ENCODE measurements at regions not wholly inside any gene's neighbourhood (a gene's known extent, or its start where the extent isn't known, plus 50 kb on each side); places are given as distances from the start of the nearest gene placed in this dataset.

DNA sequence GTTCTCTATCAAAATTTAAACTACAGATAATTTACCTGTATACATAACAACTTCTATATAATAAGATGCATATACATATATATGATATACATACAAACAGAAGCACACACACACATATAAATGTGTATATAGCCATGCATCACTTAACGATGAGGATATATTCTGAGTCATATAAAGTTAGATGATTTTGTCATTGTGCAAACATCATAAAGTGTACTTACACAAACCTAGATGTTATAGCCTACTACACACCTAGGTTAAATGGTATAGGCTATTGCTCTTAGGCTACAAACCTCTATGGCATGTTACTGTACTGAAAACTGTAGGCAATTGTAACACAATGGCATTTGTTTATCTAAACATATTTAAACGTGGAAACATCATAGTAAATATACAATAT lies 937.6 kb upstream of the KCND2 start:
- no peaks in the 10 kb centered on the region for H3K9me3 ChIP-seq (ENCODE audit: insufficient read depth, low read depth, low read length)
- H3K27me3 ChIP-seq (ENCODE audit: insufficient read depth, low read length), result no peaks in the 10 kb centered on the region
- no peak overlapping the region for H3K9ac ChIP-seq (ENCODE audit: low read depth, low read length)
- no peaks in the 10 kb centered on the region for H3K4me1 ChIP-seq (ENCODE audit: insufficient read depth, low read length)
- no peak overlapping the region for H3K4me3 ChIP-seq (ENCODE audit: low read length)
- no peak overlapping the region for H3K27ac ChIP-seq (ENCODE audit: low read depth, low read length)
- WGBS, result no CpG with 5 or more reads among the region's 2 CpGs
- no peaks in the 10 kb centered on the region for H3K36me3 ChIP-seq (ENCODE audit: insufficient read depth, low read length)

DNA sequence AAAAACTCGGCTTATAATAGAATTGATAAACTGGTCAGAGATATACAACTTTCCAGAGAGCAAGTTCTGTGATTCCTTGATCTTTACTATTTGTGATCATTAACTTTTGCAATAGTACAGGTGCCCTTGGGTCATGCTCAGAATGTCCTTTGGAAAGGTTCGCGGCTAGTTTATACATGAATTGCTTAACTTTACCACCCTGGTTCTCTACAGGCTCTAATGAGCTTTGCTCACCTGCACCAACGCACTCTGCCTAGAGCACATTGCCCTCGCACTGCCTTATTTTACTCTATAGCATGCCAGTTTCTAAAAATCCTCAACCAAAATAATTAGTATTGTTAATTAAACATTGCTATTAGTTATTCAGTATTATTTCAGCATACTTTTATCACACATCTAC lies 931.2 kb upstream of the KCND2 start:
- WGBS, result 96% methylated on average over 4 of the region's 5 CpGs
- Histone ChIP-seq H3K4me3 (ENCODE audit: low read length) (no peak overlapping the region), H3K4me1 (ENCODE audit: insufficient read depth, low read length) (no peaks in the 10 kb centered on the region), H3K27ac (ENCODE audit: low read depth, low read length) (no peak overlapping the region), H3K36me3 (ENCODE audit: insufficient read depth, low read length) (no peaks in the 10 kb centered on the region), H3K9me3 (ENCODE audit: insufficient read depth, low read depth, low read length) (no peaks in the 10 kb centered on the region), H3K9ac (ENCODE audit: low read depth, low read length) (no peak overlapping the region), H3K27me3 (ENCODE audit: insufficient read depth, low read length) (no peaks in the 10 kb centered on the region)

DNA sequence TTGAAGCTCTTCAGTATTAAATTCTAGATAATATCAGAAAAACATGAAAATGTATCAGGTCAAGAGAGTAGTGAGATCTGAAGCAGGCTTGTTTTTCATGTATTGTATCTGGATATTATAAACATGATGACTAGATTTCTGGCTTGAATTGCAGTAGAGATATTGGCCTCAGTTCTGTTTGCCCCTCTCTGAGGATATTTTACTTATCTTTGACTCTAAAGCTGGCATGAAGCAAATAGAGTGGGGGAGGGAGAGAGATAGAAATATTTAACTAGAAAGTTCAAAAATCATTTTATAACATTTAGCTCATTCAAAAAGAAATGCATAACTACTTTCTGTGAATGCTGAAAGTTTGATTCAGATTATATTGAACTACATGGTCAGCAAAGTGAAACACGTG lies 929.7 kb upstream of the KCND2 start:
- no peak overlapping the region for H3K4me3 ChIP-seq (ENCODE audit: low read length)
- no peaks in the 10 kb centered on the region for H3K36me3 ChIP-seq (ENCODE audit: insufficient read depth, low read length)
- no peak overlapping the region for H3K27ac ChIP-seq (ENCODE audit: low read depth, low read length)
- no peaks in the 10 kb centered on the region for H3K27me3 ChIP-seq (ENCODE audit: insufficient read depth, low read length)
- H3K9me3 ChIP-seq (ENCODE audit: insufficient read depth, low read depth, low read length), result no peaks in the 10 kb centered on the region
- H3K9ac ChIP-seq (ENCODE audit: low read depth, low read length), result no peak overlapping the region
- 71% methylated on average over 1 of the region's 1 CpG for WGBS
- no peaks in the 10 kb centered on the region for H3K4me1 ChIP-seq (ENCODE audit: insufficient read depth, low read length)

GRCh38 chr7:119344466-119344865 lies 928.5 kb upstream of the KCND2 start:
- no peak overlapping the region for H3K27ac ChIP-seq (ENCODE audit: low read depth, low read length)
- no peak overlapping the region for H3K4me3 ChIP-seq (ENCODE audit: low read length)
- no peak overlapping the region for H3K9ac ChIP-seq (ENCODE audit: low read depth, low read length)
- H3K36me3 ChIP-seq (ENCODE audit: insufficient read depth, low read length), result no peaks in the 10 kb centered on the region
- H3K27me3 ChIP-seq (ENCODE audit: insufficient read depth, low read length), result no peaks in the 10 kb centered on the region
- no peaks in the 10 kb centered on the region for H3K4me1 ChIP-seq (ENCODE audit: insufficient read depth, low read length)
- H3K9me3 ChIP-seq (ENCODE audit: insufficient read depth, low read depth, low read length), result no peaks in the 10 kb centered on the region
- 79% methylated on average over 2 of the region's 2 CpGs for WGBS

DNA sequence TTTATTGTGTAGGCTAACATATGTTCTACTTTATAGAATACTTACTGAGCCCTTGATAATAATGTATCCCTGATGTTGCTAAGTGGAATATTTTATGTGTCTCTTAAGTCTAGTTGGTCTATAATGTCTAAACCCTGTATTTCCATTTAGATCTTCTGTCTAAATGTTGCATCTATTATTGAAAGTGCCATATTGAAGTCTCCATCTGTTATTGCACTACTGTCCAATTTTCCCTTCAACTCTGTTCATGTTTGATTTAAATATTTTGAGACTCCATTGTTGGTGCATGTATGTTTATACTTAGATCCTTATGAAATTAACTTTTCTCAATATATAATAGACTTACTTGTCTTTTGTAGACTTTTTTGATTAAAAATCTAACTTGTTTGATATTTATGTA lies 924.5 kb upstream of the KCND2 start:
- no peaks in the 10 kb centered on the region for H3K36me3 ChIP-seq (ENCODE audit: insufficient read depth, low read length)
- H3K4me1 ChIP-seq (ENCODE audit: insufficient read depth, low read length), result no peaks in the 10 kb centered on the region
- no peak overlapping the region for H3K9ac ChIP-seq (ENCODE audit: low read depth, low read length)
- no peak overlapping the region for H3K4me3 ChIP-seq (ENCODE audit: low read length)
- no peaks in the 10 kb centered on the region for H3K27me3 ChIP-seq (ENCODE audit: insufficient read depth, low read length)
- H3K27ac ChIP-seq (ENCODE audit: low read depth, low read length), result no peak overlapping the region
- H3K9me3 ChIP-seq (ENCODE audit: insufficient read depth, low read depth, low read length), result no peaks in the 10 kb centered on the region

GRCh38 chr7:119350334-119350733 lies 922.6 kb upstream of the KCND2 start:
- 93% methylated on average over 5 of the region's 5 CpGs for WGBS
- Histone ChIP-seq H3K27me3 (ENCODE audit: insufficient read depth, low read length) (no peaks in the 10 kb centered on the region), H3K9ac (ENCODE audit: low read depth, low read length) (no peak overlapping the region), H3K27ac (ENCODE audit: low read depth, low read length) (no peak overlapping the region), H3K4me1 (ENCODE audit: insufficient read depth, low read length) (no peaks in the 10 kb centered on the region), H3K9me3 (ENCODE audit: insufficient read depth, low read depth, low read length) (no peaks in the 10 kb centered on the region), H3K36me3 (ENCODE audit: insufficient read depth, low read length) (no peaks in the 10 kb centered on the region), H3K4me3 (ENCODE audit: low read length) (no peak overlapping the region)

DNA sequence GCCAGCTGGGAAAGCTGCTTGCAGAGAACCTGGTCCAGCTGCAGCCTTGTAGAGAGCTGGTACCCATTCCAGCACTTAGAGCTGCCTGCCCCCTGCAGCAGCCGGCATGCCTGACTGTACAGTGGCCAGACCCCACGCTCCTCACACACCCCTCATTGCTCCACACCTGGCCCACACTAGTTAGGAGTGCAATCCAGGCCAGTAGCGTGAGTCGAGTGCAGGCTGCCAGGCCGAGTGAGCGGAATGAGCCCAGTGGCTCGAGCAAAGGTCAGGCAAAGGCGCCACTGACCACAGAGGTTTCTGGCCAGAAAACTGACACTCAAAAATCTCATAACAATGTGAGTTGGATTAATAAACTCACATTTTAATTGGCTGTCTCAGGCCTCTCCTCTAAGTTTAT lies 921.7 kb upstream of the KCND2 start:
- Histone ChIP-seq H3K27ac (ENCODE audit: low read depth, low read length) (no peak overlapping the region), H3K4me1 (ENCODE audit: insufficient read depth, low read length) (no peaks in the 10 kb centered on the region), H3K27me3 (ENCODE audit: insufficient read depth, low read length) (no peaks in the 10 kb centered on the region), H3K9me3 (ENCODE audit: insufficient read depth, low read depth, low read length) (no peaks in the 10 kb centered on the region), H3K4me3 (ENCODE audit: low read length) (no peak overlapping the region), H3K9ac (ENCODE audit: low read depth, low read length) (no peak overlapping the region), H3K36me3 (ENCODE audit: insufficient read depth, low read length) (no peaks in the 10 kb centered on the region)
- WGBS, result 92% methylated on average over 8 of the region's 8 CpGs

GRCh38 chr7:119374436-119374835 lies 898.5 kb upstream of the KCND2 start:
- no peak overlapping the region for H3K27ac ChIP-seq (ENCODE audit: low read depth, low read length)
- H3K4me3 ChIP-seq (ENCODE audit: low read length), result no peak overlapping the region
- no peak overlapping the region for H3K9ac ChIP-seq (ENCODE audit: low read depth, low read length)
- H3K36me3 ChIP-seq (ENCODE audit: insufficient read depth, low read length), result no peaks in the 10 kb centered on the region
- 95% methylated on average over 1 of the region's 2 CpGs for WGBS
- H3K9me3 ChIP-seq (ENCODE audit: insufficient read depth, low read depth, low read length), result no peaks in the 10 kb centered on the region
- H3K4me1 ChIP-seq (ENCODE audit: insufficient read depth, low read length), result no peaks in the 10 kb centered on the region
- H3K27me3 ChIP-seq (ENCODE audit: insufficient read depth, low read length), result no peaks in the 10 kb centered on the region

- no peak overlapping the region for H3K27ac ChIP-seq (ENCODE audit: low read depth, low read length)
- H3K36me3 ChIP-seq (ENCODE audit: insufficient read depth, low read length), result no peaks in the 10 kb centered on the region
- no peak overlapping the region for H3K4me3 ChIP-seq (ENCODE audit: low read length)
- H3K4me1 ChIP-seq (ENCODE audit: insufficient read depth, low read length), result no peaks in the 10 kb centered on the region
- no peak overlapping the region for H3K9ac ChIP-seq (ENCODE audit: low read depth, low read length)
- no peaks in the 10 kb centered on the region for H3K9me3 ChIP-seq (ENCODE audit: insufficient read depth, low read depth, low read length)
- no peaks in the 10 kb centered on the region for H3K27me3 ChIP-seq (ENCODE audit: insufficient read depth, low read length)
- 91% methylated on average over 1 of the region's 1 CpG for WGBS
These were observed 895.1 kb upstream of the KCND2 start for GRCh38 chr7:119377861-119378260.

DNA sequence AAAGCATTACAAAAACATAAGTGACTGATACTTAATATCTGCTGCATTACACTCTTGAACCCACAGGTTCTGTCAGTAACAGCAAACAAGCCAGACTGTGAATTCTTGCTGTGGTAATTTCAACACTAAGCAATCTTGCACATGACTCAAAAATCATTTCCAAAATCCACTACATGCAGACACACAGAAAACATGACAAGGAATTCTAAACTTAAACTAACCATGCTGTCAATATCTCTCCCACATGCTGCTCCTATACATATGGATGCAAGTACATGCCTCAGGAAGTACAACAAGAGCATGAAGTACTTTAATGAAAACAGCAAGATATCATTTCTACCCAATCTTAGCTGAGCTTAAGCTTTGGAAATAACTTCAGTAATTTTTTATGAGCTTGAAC lies 890.2 kb upstream of the KCND2 start:
- Histone ChIP-seq H3K4me1 (ENCODE audit: insufficient read depth, low read length) (no peaks in the 10 kb centered on the region), H3K9me3 (ENCODE audit: insufficient read depth, low read depth, low read length) (no peaks in the 10 kb centered on the region), H3K27ac (ENCODE audit: low read depth, low read length) (no peak overlapping the region), H3K36me3 (ENCODE audit: insufficient read depth, low read length) (no peaks in the 10 kb centered on the region), H3K27me3 (ENCODE audit: insufficient read depth, low read length) (no peaks in the 10 kb centered on the region), H3K4me3 (ENCODE audit: low read length) (no peak overlapping the region), H3K9ac (ENCODE audit: low read depth, low read length) (no peak overlapping the region)

DNA sequence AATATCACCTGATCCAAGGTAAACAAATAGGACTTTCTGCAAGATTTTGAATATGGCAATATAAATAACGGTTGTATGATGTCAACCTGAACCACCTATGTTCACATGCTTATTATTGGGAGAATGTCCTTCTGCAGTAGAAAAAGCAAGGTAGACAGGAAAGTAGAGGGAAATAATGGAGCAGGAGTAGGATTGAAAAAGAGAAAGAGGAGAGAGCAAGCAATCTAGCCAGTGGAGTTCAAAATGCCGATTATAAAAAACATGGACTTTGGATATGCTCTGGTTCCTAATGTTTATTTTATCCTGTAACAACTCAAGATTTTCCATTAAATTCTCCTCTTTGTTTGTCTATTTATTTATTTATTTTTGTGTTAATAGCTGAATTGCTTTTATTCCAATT lies 878.0 kb upstream of the KCND2 start:
- Histone ChIP-seq H3K27me3 (ENCODE audit: insufficient read depth, low read length) (no peaks in the 10 kb centered on the region), H3K9me3 (ENCODE audit: insufficient read depth, low read depth, low read length) (no peaks in the 10 kb centered on the region), H3K36me3 (ENCODE audit: insufficient read depth, low read length) (no peaks in the 10 kb centered on the region), H3K4me1 (ENCODE audit: insufficient read depth, low read length) (no peaks in the 10 kb centered on the region), H3K27ac (ENCODE audit: low read depth, low read length) (no peak overlapping the region), H3K4me3 (ENCODE audit: low read length) (no peak overlapping the region), H3K9ac (ENCODE audit: low read depth, low read length) (no peak overlapping the region)
- 87% methylated on average over 2 of the region's 2 CpGs for WGBS

- Histone ChIP-seq H3K9ac (ENCODE audit: low read depth, low read length) (no peak overlapping the region), H3K27me3 (ENCODE audit: insufficient read depth, low read length) (no peaks in the 10 kb centered on the region), H3K4me1 (ENCODE audit: insufficient read depth, low read length) (no peaks in the 10 kb centered on the region), H3K4me3 (ENCODE audit: low read length) (no peak overlapping the region), H3K9me3 (ENCODE audit: insufficient read depth, low read depth, low read length) (no peaks in the 10 kb centered on the region), H3K27ac (ENCODE audit: low read depth, low read length) (no peak overlapping the region), H3K36me3 (ENCODE audit: insufficient read depth, low read length) (no peaks in the 10 kb centered on the region)
- WGBS, result 91% methylated on average over 2 of the region's 2 CpGs
These were observed 875.8 kb upstream of the KCND2 start for GRCh38 chr7:119397156-119397555.

Measured in HUES64 (cell line).